ENCODE measurements at regions not wholly inside any gene's neighbourhood (a gene's known extent, or its start where the extent isn't known, plus 50 kb on each side); places are given as distances from the start of the nearest gene placed in this dataset.

- DNase-seq (ENCODE audit: low spot score), result no peak
Observed at GRCh38 chr18:29531746-29532145, 1354.8 kb upstream of the CDH2 start.

- no peak for DNase-seq (ENCODE audit: low spot score)
Observed at GRCh38 chr18:29523371-29523770, 1346.4 kb upstream of the CDH2 start.

- no peak for DNase-seq (ENCODE audit: low spot score)
Observed at GRCh38 chr18:29512761-29513160, 1335.8 kb upstream of the CDH2 start.

- no peak for DNase-seq (ENCODE audit: low spot score)
Observed at GRCh38 chr18:29512203-29512602, 1335.3 kb upstream of the CDH2 start.

GRCh38 chr18:29501952-29502351, 1325.0 kb upstream of the CDH2 start:
- DNase-seq (ENCODE audit: low spot score), result no peak

GRCh38 chr18:29496152-29496680, 1319.3 kb upstream of the CDH2 start:
- DNase-seq (ENCODE audit: low spot score), result no peak

- no peak for DNase-seq (ENCODE audit: low spot score)
Observed at GRCh38 chr18:29494371-29494770, 1317.4 kb upstream of the CDH2 start.

- DNase-seq (ENCODE audit: low spot score), result no peak
Observed at GRCh38 chr18:29491907-29492306, 1315.0 kb upstream of the CDH2 start.

- no peak for DNase-seq (ENCODE audit: low spot score)
Observed at GRCh38 chr18:29488617-29489016, 1311.7 kb upstream of the CDH2 start.

GRCh38 chr18:29465526-29465925, 1288.6 kb upstream of the CDH2 start:
- DNase-seq (ENCODE audit: low spot score), result no peak

- no peak for DNase-seq (ENCODE audit: low spot score)
Observed at GRCh38 chr18:29459972-29460371, 1283.0 kb upstream of the CDH2 start.

- no peak for DNase-seq (ENCODE audit: low spot score)
Observed at GRCh38 chr18:29457316-29457889, 1280.5 kb upstream of the CDH2 start.

GRCh38 chr18:29449424-29449823, 1272.5 kb upstream of the CDH2 start:
- no peak for DNase-seq (ENCODE audit: low spot score)

GRCh38 chr18:29439398-29439797, 1262.5 kb upstream of the CDH2 start:
- DNase-seq (ENCODE audit: low spot score), result no peak

GRCh38 chr18:29436459-29436858, 1259.5 kb upstream of the CDH2 start:
- no peak for DNase-seq (ENCODE audit: low spot score)

- no peak for DNase-seq (ENCODE audit: low spot score)
Observed at GRCh38 chr18:29434650-29435049, 1257.7 kb upstream of the CDH2 start.

- DNase-seq (ENCODE audit: low spot score), result no peak
Observed at GRCh38 chr18:29430416-29430815, 1253.5 kb upstream of the CDH2 start.

- DNase-seq (ENCODE audit: low spot score), result no peak
Observed at GRCh38 chr18:29418136-29418535, 1241.2 kb upstream of the CDH2 start.

- no peak for DNase-seq (ENCODE audit: low spot score)
Observed at GRCh38 chr18:29406996-29407395, 1230.1 kb upstream of the CDH2 start.

GRCh38 chr18:29397536-29397935, 1220.6 kb upstream of the CDH2 start:
- DNase-seq (ENCODE audit: low spot score), result no peak

GRCh38 chr18:29383311-29384273, 1206.7 kb upstream of the CDH2 start:
- DNase-seq (ENCODE audit: low spot score), result no peak

GRCh38 chr18:29378651-29379136, 1201.8 kb upstream of the CDH2 start:
- DNase-seq (ENCODE audit: low spot score), result no peak

GRCh38 chr18:29377346-29377745, 1200.4 kb upstream of the CDH2 start:
- no peak for DNase-seq (ENCODE audit: low spot score)
